KBM-7 (cell line): ENCODE measurements at regions not wholly inside any gene's neighbourhood (a gene's known extent, or its start where the extent isn't known, plus 50 kb on each side); places are given as distances from the start of the nearest gene placed in this dataset.
"Not testable (repeated sequence)": the region's sequence is repeated elsewhere in the genome, so short reads cannot be mapped to it uniquely, and the experiment has no call there.

ENCODE experiments used
- DNase-seq: peaks from one replicate; pipeline ENCODE4 v3.0.0-alpha.2; 2015
- in situ Hi-C: fragments of 300-500 bp; cut with MboI; formaldehyde crosslinking; loops from 2 replicates; pipeline ENCODE4 v1.14.3; 2020; ENCODE audit warnings: low sequenced_read_pairs, low pct_unique_long_range_greater_than_20kb, mixed read lengths

DNA sequence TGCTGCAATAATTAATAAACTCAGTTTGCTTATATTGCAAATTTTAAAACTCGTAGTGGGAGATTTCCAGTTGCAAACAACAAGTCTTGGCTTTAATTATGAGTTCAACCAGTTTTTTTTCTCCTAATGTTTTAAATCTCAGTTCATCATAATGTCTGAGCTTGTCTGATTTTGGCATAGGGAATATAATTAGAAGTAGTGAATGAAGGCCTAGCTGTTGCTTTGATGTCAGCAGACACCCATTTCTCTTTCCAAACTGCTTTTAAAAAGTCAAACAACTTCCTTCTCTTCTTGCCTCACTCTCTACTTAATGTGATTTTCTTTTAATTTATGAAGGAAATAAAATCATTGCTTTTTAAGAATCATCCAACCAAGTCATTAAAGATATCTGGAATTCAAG is 1462.1 kb downstream of the DPP10 start:
- in situ Hi-C loops: no loop called here

DNA sequence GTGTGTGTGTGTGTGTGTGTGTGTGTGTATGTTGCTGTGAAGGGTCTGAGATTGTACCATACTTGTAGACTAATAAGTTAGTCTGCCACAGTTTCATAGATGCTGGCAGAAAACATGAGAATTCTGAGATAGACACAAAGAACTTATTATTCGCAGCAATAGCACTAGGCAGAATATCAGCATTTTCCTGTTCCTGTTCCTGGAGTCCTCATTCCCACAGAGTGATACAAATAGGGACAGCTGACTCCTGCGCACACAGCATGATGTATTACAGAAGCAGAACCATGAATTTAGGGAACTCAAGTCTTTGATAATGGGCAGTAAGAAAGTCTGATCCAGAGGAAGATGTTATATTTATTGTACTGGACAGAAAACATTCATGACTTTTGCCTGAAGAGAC is 1466.3 kb downstream of the DPP10 start:
- no peak for DNase-seq
- in situ Hi-C loops: no loop called here

More for the DNA sequence above, 1462.1 kb downstream of the DPP10 start:
- DNase-seq: no peak

DNA sequence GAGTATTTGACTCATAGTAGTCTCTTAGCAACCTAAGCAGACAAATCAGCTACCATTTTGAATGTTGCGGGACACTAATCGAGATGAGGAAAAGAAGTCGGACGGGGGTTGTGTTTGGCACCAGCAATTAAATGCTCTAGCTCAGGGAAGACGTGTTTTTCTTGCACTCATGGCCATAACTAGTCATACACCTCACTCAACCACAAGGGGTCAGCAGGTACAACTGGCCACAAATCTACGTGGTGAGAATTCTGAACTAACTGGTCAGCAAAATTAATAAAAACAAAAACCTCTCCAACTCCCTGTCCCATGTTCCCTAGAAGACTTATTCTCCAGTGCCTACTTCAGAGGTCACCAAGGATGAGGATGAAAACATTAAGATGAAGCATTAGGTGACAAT is 1467.8 kb downstream of the DPP10 start:
- no peak for DNase-seq

DNA sequence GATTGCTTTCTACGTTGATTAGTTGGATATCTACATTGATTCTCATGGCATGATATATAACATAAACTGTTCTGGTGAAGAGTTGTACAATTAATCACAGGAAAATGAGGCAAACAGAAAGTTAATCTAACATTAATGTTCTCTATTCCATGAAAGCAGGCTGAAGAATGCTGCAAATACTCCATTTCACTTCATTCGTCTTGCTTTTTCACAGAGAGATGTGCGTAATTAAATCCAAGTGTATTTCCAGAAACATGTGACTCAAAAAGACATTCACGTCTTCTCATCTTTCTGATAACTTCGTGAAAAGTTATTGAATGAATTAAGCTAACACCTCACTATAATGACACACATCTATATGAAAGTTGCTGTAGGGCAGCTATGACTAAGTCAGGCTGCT is 1471.5 kb downstream of the DPP10 start:
- in situ Hi-C loops: no loop called here

More for the DNA sequence above, 1467.8 kb downstream of the DPP10 start:
- in situ Hi-C loops: no loop called here

DNA sequence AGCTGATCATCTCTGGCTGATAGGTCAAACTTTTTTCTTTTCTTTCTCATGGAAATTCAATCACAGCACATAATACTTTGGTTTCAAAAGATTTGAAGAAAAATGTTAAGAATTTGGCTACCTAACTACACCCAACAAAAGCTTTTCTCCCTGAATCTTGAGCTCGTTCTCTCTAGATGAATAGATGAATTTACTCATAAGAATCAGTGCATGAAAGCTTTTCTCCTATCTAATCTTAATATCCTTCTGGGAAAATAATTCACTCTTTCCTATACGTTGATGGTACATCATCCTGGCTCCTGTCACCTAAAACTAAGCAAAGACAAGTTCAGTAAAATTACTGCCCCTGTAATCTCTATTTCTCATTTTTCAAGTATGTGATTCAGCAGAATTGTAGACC is 1479.1 kb downstream of the DPP10 start:
- DNase-seq: no peak
- in situ Hi-C loops: no loop called here

More for the DNA sequence above, 1471.5 kb downstream of the DPP10 start:
- DNase-seq: no peak

DNA sequence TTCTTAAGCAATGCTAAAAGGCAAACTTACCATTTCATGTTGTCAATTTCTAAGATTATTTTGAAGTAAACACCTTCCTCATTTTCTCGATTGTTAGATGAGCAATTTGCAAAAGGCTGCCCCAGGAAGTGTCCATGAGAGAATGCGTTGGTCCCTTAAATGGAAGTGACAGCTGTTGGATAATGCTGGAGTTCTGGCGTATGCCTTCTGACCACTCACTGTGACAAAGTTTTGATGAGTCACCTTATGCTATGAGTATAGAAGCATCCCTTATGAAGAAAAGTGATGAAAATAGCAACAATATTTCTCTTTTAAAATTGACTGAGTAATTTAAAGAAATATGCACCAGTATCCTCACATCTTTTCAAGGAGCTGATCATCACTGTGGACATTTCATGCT is 1497.5 kb downstream of the DPP10 start:
- DNase-seq: no peak
- in situ Hi-C loops: no loop called here

DNA sequence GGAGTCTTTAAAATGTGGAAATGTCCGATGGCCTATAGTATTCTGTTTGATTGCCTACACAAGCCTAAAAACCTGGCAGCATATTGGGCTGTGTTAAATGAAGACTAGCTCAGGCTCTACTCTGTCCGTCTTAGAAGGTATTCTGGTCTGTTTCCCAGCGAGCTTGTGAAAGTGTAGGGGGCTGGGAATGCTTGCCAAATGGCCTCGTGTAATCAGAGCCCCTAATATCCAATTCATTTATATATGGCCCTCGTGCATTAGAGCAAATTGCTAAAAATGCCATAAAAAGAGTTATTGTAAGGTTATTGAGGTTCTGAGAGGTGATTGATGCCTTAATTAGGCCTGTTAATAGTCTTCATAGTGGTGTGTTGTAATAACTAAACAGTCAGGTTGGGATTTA is 1500.4 kb downstream of the DPP10 start:
- no peak for DNase-seq
- in situ Hi-C loops: no loop called here

DNA sequence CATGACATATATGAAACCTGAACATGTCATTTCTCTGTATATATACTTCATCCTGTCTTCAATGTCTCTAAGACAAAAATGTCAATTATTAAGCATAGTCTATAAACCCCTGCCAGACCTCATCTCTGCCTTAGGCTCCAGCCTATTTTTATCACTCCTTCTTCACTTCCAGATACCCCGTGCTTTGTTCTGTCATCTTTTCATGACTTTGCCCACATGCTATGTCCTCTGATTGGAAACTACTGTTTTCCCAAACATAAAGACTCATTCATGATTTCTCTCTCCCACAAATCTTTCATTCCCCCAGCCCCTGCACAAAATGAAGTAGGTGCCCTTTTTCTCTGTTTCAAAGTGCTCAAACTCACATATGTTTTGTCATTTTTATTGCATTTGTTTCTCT is 1503.9 kb downstream of the DPP10 start:
- DNase-seq: no peak
- in situ Hi-C loops: no loop called here

DNA sequence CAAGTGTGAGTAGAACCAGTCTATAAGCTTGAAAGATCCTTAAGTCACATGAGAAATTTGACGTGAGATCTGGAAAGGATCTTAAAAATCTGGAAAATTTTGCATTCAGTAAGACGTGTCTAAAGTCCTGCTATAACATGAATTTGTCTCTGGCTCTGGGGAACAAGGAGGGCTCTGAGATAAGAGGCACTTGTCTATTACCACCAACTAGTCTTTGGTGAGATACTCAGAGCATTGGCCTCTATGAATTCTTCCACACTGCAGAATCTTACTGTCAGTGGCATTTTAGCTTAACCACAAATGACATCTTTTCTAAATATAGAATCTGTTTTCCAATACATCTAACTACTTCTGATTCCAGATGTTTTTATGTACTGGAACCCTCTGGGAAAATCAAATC is 1504.5 kb downstream of the DPP10 start:
- in situ Hi-C loops: no loop called here

DNA sequence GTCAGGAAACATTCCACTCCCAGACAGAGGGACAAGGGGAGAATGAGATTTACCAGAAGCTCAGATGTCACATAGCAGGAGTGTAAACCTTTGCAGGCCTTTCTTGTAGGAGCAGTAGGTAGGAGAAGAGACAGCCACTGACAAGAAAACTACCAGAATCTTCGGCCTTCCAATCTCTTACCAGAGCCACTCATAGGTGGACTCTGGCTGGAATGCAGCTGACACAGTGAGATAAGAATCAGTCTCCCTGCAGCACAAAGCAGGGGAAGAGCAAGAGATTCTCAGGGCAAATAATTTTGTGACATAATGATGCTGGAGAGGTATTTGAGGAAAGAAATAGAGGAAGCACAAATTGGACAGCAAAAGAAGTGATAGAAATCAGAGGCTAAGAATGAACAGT is 1534.5 kb downstream of the DPP10 start:
- DNase-seq: no peak
- in situ Hi-C loops: no loop called here

More for the DNA sequence above, 1504.5 kb downstream of the DPP10 start:
- DNase-seq: no peak

DNA sequence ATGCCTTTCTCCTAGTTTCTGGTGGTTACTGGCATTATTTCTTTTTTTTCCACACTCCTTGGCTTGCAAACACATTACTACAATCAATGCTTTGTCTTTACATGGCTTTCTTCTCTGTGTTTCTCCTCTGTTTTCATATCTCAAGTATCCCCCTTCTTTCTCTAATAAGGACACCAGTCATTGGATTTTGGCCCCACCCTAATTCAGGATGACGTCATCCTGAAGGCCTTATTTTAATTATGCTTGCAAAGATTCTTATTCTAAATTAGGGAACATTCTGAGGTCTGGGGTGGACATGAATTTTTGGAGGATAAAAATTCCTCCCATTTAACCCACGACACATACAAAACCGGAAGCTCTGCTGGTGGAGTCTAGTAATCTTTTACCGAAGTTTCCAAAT is 1556.6 kb downstream of the DPP10 start:
- DNase-seq: no peak
- in situ Hi-C loops: no loop called here

DNA sequence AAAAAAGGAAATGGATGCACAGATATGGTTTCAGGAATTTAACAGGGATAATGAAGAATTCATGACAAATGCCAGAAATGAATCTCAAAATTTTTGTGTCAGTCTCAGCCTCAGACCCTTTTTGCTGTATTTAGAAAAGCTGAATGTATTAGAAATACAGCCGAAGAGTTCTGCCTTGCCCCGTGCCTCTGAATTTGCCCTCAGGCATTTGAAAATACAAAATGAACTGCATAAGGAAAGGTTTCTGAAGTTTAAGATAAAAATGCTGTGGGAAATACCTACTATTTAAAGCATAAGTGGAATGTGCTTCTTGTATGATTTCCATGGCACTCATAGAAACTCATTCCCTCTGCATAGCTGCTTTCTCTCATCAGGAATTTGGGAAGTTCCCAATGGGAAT is 1580.6 kb downstream of the DPP10 start:
- no peak for DNase-seq
- in situ Hi-C loops: no loop called here

DNA sequence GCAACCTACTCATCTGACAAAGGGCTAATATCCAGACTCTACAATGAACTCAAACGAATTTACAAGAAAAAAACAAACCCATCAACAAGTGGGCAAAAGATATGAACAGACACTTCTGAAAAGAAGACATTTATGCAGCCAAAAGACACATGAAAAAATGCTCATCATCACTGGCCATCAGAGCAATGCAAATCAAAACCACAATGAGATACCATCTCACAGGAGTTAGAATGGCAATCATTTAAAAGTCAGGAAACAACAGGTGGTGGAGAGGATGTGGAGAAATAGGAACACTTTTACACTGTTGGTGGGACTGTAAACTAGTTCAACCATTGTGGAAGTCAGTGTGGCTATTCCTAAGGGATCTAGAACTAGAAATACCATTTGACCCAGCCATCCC is 1596.3 kb downstream of the DPP10 start:
- not testable (repeated sequence) for DNase-seq

DNA sequence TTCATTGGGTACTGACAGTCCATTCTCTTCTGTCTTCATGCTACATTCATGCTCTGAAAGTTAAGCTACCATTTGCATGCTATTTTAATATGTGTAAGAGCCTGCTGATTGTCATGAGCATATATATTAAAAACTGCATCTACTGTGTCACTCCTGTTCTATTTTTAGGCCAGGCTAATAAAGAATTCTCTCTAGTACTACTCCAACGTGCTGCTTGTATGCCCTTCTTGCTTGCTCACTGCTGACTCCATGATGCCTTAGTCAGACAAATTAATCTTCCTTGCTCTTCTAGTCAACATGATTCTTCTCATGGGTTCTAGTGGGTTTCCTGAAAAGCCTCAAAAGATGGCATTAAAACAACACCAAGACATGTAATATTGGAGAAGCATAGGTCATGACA is 1600.1 kb downstream of the DPP10 start:
- in situ Hi-C loops: no loop called here
- no peak for DNase-seq

More for the DNA sequence above, 1596.3 kb downstream of the DPP10 start:
- in situ Hi-C loops: not testable (repeated sequence)

DNA sequence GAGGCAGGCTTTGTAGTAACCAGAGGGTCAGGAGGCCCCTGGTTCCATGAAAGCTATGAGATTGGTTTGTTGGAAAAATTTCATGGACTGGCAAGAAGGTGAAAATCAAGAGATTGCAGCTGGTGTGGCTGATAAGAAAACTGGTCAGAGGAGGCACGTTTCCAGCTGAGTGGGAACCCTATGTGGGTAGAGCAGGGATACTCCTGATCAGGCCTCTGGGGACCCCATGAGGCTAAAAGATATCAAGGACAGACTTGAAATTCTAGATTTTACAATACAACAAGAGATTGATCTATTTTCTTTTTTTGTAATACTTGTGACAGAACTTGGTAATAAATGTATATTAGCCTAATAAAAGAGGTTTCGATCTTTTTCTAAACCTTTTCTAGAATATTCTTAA is 1615.1 kb downstream of the DPP10 start:
- in situ Hi-C loops: no loop called here
- no peak for DNase-seq

DNA sequence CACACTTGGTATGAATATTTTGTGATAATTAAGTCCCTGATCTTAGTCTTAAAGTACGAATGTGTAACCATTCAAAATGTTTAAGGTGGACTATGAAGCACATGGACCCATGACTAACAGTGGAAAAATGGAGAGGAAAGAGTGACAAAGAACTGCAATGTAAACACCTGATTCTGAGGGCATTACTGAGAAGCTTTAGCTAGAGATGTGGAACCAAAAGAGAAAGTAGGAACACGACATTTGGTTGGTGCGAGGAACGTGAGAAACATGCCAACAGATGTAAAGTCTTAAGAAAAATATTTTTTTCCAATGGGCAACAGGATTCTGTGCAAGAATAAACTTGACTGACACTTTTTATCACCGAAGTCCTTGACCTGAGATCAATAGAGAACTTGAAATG is 1618.6 kb downstream of the DPP10 start:
- in situ Hi-C loops: no loop called here
- no peak for DNase-seq

DNA sequence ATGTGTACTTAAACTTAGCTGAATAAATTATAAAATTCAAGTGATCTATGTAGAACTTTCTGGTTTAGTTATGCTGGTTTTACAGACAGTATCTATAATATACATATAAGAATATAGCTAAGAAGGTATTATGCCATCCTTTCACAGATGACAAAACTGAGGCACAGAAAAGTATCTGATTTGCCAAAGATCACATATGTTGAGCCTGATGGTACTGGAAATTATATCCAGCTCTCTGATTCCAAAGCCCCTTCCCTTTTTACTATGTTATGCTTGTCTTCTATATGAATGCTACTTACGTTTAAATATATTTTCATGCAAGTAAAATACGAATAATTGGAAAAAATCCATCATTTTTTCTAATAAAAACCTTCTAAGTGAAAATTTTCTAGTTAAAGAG is 1631.3 kb downstream of the DPP10 start:
- in situ Hi-C loops: no loop called here
- no peak for DNase-seq

DNA sequence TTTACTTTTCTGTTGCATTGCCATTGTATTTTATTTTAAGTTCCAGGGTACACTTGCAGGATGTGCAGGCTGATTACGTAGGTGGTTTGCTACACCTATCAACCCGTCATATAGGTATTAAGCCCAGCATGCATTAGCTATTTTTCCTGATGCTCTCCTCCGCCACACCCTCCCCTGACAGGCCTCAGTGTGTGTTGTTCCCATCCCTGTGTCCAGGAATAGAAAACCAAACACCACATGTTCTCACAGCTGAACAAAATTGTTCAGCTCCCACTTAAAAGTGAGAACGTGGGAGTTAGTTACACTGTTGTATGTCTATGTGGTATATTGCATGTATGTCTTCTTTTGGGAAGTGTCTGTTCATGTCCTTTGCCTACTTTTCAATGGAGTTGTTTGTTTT is 1631.7 kb downstream of the DPP10 start:
- in situ Hi-C loops: no loop called here
- DNase-seq: no peak

DNA sequence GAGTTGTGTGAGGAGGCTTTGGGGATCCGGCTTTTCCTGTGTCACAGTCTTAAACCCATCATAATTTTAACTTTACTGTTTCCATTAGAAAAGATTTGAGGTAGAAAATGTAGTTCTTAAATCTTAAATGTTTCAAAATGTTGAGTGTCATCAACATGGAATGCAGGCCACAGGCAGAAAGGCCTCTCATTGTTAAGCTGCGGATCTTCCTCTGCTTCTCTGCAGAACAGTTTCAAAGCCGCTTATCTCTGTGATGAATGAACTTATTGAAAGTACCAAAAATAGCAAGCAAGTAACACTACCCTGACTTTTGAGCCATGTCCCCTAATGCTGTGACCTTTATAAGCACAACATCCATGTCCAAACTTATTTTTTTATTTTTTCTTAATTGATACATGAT is 1645.8 kb downstream of the DPP10 start:
- DNase-seq: no peak
- in situ Hi-C loops: no loop called here

DNA sequence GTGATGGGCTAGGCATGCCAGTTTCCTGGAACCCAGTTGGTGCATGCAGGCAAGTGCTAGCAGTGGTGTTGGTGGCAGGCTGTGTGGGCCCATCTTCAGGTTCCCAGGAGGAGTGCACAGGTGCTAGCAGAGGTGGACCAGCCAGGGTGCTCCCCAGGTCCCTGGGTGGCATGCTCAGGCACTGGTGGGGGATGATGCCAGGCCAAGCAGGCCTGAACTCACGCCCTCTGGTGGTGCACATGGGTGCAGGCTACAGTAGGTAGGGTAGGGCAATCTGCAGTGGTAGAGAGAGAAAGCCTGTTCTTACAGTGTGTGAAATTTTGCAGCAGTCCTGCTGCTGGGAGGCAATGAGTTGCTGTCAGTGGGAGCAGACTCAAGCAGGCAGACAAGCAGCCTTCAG is 1651.8 kb downstream of the DPP10 start:
- DNase-seq: no peak
- in situ Hi-C loops: no loop called here

DNA sequence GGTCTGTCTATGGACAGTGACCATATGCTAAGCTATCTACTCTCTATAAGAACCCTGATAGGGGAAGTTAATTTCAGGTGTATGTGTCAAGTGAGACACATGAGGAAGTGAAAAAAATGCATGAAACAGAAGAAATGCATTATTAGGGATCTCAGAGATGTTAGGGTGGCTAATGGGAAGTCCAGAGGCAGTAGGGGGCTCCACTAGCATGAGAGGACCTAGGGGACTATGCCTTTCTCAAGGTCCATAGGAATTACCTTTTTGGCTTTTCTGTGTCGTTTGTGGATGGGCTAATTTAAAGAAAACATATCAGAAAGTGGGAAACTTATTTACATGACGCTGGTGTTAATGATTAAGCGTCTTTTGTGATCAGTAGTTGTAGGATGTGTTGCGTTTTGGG is 1653.2 kb downstream of the DPP10 start:
- no peak for DNase-seq
- in situ Hi-C loops: no loop called here

DNA sequence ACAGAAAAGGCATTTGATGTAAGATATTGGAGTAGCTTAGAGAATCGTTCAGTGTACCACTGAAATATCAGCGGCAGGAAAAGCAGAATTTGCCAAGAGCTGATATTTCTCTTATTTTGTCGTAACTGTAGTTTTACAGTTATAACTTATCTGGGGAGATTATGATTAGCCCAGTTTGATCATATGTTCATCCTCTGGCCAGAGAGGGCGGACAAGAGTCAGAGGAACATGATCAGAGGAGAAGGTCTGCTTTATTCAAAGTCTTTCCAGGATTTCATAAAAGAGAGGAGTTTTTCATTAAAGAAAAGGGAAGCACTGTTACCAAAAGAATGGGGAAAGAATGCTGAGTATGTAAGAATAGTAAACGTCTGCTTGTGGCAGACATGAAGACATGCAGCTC is 1655.6 kb downstream of the DPP10 start:
- DNase-seq: no peak
- in situ Hi-C loops: no loop called here
